ENCODE measurements at regions not wholly inside any gene's neighbourhood (a gene's known extent, or its start where the extent isn't known, plus 50 kb on each side); places are given as distances from the start of the nearest gene placed in this dataset.

DNA sequence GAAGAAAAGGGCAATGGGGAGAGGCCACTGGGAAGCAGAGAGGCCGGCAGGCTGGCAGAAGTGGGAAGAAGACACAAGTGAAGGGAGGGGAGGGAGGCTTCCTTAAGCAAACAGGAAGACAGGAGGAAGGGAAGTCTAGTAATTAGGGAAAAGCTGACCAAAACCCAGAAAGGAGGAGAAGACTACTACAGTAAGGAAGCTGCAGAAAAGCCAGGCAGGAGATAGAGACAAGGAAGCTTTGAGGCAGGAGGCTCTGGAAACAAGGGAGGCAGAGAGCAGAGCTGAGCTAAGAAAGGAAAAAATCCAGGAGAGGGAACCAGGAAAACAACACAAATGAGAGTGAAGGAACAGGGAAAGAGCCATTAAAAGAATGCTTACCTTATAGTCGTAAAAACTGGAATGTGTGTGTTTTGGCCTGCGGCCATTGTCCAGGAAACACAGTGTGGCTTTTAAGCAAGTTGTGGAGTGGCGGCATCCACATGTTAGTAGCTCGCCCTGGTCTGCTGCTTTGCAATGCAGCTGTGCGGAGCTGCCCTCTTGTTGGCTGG lies 317.1 kb upstream of the CLINT1 start:
- TF ChIP-seq, protein P1, sequence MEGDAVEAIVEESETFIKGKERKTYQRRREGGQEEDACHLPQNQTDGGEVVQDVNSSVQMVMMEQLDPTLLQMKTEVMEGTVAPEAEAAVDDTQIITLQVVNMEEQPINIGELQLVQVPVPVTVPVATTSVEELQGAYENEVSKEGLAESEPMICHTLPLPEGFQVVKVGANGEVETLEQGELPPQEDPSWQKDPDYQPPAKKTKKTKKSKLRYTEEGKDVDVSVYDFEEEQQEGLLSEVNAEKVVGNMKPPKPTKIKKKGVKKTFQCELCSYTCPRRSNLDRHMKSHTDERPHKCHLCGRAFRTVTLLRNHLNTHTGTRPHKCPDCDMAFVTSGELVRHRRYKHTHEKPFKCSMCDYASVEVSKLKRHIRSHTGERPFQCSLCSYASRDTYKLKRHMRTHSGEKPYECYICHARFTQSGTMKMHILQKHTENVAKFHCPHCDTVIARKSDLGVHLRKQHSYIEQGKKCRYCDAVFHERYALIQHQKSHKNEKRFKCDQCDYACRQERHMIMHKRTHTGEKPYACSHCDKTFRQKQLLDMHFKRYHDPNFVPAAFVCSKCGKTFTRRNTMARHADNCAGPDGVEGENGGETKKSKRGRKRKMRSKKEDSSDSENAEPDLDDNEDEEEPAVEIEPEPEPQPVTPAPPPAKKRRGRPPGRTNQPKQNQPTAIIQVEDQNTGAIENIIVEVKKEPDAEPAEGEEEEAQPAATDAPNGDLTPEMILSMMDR (IDR thresholded peaks at IDR 0.05): no peak
- TF ChIP-seq POLR2AphosphoS5 (IDR thresholded peaks at IDR 0.05) (no peak), POLR2A (IDR thresholded peaks at IDR 0.05) (no peak)
